ENCODE measurements at regions not wholly inside any gene's neighbourhood (a gene's known extent, or its start where the extent isn't known, plus 50 kb on each side); places are given as distances from the start of the nearest gene placed in this dataset.

DNA sequence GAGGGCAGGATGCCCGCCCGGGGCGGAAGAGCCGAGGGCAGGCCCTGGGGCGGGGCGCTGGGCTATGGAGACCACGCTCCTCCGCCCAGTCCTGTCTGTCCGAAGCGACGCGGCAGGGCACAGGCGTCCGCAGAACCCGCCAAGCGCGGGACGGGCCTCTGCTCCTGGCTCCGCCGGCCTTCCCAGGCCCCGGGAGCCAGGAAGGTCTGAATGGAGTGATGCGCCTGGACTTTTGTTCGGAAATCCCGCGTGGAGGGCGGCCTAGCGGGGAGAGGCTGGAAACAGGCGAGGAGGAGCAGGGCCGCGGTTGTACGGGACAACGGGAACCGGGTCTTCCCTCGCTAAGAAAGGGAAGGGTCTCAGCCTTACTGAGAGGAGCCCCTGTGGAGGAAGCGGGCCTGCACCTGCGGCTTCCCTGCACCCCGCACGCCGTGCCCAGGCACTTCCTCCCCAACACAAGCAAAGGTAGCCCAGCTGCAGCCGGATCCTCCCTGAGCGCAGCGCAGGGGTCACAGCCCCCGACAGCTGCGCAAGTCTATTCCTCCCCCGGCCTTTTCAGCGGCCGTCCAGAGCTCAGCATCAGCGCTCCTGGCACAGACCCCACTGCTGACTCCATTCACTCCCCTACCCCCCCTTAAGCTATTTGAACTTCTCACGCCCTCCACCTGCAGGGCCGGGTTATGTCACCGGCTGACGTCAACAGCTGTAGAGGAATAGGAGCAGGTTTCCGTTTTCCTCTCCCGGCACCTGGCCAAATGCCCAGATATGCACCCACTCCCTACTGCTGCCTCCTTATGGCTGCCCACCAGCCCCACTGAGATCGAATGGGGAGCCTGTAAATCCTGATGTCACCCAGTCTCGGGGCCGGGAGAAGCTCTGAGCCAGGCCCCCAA lies 143.2 kb upstream of the RET start:
- DNase-seq, result no peak

DNA sequence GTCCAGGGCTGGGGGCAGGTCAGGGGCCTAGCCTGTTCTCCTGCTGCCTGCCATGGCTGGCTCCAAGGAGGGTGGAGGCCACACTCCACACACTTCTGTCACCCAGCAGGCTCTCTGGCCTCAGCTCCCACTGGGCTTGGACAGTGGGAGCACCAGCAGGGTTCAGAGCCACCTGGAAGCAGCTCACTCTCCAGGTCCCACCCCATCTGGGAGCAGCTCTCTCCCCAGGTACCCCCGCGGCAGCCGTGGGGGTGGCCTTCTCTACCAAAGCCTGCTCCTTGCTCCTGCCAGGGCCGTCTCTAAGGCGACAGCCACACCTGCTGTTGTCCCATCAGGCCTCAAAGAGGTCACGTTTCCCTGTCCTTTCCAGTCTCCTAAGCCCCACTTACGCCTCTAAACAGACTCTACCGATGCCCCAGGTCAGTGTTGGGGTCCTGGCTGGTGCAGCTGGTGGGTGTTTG lies 142.5 kb upstream of the RET start:
- no peak for DNase-seq

DNA sequence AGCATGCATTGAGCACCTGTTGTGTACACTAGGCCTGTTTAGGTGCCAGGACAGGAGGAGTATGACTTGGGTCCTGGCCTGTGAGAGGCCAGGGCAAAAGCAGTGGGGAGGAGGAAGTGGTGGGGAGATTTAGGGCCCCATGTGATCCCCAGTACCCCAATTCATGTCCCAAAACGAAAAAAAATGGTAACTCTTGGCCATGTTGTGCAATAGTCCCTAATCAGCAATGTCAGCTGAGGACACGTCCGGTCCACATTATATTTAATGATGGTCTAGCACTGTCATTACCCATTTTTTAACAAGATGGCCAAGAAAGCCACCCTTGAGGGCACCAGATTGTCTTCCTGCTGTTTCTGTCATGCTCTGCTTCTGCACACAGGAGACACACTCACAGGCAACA lies 142.0 kb upstream of the RET start:
- DNase-seq, result no peak

DNA sequence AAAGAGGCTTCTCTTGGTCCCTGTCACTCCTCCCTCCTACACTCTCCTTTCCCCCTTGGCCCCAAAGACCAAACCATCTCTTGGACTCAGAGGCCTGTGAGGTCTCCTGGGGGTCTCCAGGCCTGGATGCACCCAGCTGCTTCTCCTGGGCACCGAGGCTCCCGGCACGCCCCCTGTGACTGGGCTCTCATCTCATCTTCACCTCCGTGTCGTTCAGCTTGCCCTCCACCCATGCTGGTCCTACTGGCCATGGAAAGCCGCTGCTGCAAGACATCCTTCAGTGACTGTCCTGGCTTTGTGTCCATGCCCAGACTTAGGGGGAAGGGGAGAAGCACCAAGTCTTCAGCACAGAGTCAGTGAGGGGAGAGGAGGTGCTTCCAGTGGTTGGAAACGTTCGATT lies 141.4 kb upstream of the RET start:
- no peak for DNase-seq

DNA sequence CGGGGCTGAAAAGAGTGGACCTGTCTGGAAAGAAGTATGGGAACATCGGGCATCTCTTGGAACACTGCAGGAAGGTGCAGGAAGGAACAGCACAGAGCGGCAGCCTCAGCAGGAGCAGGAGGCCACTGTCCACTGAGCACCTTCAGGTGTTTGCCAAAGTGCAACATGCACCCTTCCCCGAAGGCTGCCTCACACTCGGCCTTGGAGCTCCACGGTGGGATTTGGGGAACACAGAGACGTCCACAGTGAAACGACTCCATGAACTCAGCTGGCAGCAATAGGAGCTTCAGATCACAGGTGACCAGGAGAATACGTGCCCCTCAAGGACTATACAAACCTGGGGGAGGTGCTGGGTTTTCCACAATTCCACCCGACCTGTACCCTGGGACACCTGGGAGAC lies 140.3 kb upstream of the RET start:
- no peak for DNase-seq

DNA sequence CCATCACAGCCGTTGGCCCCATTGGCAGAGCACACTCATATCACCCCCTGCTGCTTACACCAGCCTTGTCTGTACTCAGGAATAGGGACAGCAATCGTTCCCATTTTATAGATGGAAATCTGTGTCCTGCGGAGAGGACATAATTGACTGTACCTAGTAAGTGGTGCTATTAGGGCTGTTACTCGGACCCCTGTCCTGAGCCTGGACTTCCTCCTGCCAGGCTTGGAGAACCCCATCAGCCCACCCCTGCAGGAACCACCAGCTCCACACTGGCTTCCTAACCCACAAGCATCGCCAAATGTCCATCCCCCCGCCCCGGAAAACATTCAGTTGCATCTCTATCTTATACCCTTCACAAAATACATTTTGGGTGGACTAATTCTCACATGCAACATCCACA lies 139.8 kb upstream of the RET start:
- no peak for DNase-seq

DNA sequence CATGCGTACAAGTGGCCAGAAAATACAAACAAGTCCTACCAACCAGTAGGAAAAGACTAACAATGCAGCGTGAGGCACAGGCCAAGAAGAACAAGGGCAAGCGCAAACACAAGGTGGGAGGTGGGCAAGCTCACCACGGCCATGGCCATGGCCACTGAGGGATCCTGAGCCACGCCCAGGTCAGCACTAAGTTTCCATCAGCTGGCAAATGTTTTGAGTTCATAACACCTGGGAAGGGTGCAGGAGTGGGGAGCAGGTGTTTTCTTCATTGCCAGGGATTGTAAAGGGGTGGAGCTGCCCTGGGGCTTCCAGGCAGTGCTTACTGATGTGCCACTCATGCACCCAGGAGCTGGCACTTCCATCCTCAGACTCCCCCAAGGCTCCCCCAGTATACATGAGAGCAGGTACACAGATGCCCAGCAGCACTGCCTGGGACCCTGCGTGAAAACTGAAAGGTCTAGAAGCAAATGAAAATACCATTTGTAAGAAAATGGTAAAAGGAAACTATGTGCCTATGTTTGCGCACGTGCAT lies 139.2 kb upstream of the RET start:
- no peak for DNase-seq

DNA sequence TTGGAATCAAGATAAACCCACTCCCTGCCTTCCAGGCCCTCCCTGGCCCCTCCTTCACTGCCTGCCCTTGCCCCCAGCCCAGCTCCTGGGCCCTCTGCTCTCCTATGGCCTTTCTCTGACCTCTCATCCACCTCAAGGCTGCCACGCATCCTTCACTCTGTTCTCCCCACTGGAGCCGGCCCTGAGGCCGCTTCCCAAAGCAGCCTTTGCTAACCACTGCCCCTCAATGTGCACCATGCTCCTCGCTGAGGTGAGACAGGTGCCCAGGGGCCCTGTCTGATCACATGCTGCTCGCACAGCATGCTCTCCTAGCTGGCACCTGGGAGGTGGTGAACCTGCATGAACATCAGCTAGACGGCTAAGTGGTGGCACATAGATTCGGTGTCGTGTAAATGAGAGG lies 138.5 kb upstream of the RET start:
- DNase-seq, result no peak

DNA sequence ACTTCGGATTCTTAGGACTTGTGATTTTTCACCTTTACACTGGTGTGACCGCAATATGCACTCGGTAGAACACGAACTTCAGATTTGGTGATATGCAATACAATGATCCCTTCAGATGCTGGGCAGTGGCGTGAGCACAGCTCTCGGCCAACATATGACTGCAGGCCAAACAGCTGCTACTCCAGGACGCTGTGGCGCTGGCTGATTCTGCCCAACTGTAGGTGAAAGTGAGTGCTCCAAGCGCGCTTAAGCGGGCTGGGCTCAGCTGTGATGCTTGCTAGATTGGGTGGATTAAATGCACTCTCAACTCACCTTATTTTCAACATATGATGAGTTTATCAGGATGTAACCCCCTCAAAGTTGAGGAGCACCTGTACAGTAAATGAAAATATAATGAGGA lies 137.6 kb upstream of the RET start:
- DNase-seq, result no peak

DNA sequence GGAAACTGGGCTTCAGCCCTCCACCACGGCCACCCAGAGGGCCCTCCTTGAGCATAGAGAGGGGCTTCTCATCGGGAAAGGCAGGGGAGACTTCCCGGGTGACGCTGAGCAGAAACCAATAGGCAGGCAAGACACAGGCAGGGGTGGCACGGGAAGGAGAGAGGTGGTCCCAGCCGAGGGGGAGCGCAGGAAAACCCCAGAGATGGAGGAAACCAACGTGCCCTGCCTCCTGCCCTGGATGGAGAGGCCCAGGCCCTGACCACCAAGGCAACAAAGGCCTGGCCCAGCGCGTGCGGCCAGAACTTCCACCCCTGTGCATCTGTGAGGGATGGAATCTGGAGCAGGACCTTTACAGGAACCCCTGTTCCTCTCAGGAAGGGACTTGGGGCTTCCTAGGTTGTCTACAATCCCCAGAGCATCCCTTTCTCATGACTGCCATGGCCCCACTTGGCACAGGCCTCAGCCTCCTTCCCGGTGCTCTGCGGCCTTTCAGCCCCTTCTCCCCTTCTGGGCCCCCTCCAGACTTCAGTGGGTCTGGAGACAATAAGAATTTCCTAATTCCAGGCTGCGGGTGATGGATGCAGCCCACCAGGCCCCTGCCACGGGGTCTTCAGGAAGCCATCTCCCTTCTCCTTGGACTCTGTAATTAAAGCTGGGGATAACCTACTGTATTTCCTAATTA lies 137.0 kb upstream of the RET start:
- no peak for DNase-seq

DNA sequence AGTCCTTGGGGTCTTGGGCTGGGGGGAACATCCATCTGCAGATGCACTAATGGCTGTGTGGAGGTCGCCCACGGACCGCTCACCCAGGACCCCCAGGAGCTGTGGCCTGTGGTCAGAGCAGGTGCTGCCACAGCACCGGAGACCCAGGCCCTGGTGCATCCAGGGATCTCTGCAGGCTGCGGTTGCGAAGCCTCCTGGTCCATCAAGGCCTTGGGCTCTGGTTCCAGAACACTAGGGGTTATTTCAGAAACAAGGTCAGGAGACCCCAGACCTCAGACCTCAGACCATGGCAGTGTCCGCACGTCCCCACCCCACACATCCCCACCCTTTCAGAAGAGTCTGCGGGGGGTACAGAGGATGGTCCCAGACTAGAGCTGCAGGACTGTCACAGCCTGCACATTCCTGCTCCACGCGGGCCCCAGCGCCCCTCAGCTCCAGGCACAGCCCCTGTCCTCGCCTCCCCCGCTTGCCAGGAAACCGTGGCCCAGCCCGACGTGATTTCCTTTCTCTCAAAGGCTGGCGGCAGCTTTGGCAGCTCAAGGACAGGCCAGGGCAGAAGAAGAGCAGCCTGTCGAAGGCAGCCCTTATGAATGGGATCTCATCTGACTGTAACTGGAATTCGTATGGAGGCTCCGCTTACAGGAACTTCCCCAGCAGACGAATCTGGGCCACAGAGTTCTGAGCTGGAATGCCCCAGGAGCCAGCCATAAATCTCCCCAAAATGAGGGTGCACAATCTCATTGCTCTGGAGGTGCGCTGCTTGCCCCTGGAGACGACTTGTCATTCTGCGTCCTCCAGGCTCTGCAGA lies 136.2 kb upstream of the RET start:
- no peak for DNase-seq

DNA sequence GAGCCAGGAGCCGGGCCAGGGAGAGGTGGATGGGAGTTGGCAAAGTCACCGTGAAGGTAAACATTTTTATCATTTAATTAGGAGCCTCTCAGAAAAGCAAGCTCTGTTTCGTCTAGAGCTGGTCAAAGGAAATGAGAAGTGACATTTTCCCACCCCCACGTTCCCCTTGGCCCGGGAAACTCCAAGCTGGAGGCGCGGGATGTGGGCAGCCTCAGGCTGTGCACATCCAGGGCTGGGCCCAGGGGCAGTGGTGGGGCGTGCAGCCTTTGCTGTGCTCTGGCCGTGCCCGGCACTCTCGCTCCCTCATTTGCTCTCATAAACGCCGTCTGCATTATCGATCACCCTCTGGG lies 135.6 kb upstream of the RET start:
- DNase-seq, result no peak

DNA sequence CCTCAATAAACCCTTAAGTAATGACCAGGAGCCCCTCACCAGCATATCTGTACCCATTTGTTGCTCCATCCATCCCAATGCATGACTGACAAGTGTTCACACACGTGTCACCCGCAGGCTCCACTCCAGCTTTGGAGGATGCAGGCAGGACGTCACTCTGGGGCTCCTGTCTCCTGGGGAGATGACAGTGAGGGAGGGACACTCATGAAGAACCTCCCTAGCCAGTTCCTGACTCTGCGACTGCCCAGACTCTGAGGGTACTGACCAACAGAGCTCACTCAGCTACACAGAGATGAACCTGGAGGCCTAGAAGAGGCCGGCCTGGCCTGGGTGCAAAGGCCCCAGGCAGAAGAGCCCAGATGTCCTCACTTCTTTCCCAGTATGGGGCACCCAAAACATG lies 135.1 kb upstream of the RET start:
- no peak for DNase-seq

DNA sequence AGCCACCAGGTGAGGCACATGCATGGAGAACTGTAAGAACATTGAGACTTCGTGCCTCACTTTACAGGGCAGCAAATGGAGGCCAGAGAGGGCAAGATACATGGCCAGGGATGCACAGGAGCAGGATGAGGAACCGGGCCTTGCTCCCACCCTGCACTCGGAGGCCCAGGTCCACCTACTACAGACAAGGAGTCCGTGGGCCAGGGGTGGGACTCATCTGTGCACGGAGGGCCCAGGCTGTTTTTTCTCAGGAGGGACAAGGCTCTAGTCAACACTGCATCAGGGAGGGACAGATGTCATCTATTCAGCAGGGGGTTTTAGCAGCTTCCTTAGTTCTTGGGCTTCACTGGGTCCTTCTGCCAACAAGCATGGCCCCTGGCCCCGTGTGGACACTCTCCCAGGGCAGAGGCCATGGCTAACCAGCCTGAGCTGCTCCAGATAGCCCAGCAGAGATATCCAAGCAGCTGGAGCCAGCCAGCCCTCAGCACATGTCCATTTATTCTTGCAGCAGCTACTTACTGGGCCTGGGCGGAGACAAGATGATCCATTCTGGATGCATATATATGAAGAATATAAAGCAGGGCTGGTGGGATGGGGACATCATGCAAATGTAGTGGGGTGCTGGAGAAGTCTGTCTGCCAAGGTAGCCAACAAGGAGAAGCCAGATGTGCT lies 134.5 kb upstream of the RET start:
- DNase-seq, result no peak

DNA sequence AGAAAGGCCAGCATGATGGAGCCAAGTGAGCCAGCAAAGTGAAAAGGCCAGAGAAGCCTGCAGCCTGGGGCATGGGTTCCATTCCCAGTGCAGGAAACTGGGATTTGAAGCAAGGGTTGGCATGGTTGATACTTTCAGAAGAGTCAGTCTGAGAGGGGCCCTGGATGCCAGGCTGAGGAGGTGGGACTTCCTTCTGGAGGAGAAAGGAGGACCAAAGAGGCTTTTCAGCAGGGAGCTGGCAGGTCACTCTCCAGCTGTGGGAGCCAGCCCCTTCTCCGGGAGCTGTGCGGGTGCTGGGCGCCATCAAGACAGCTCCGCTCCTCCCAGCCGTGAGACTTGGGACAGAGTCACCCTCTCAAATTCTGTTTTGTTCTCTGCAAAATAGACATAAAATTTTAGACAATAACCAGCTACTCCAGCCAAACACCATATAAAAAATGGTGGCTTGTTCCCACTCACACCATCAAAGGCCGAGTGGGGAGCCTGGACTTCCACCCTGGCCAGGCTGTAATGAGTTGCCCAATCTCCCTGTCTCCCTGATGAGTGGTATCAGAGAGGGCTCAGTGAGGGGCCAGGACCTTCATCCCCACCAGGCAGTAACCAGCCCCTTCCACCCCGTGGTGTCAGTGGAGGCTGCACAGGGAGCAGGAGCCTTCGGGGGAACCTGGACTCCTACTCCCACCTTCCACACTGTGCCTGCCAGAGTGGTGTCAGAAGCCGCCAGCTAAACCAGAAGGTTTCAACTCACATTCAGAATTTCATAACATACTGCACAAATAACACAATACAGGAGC lies 133.6 kb upstream of the RET start:
- no peak for DNase-seq

DNA sequence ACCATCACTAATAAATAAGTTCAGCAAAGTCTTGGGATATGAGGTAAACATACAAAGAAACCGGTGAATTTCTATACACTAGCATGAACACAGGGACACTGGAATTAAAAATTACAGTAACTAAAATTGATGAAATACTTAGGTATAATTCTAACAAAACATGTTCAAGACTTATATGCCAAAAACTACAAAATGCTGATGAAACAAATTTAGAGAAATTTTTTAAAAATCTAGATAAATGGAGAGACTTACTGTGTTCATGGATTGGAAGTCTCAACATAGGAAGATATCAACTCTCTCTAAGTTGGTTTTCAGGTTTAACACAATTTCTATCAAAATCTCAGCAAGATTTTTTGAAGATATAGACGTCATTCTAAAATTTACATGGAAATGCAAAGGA lies 128.8 kb upstream of the RET start:
- DNase-seq, result no peak

DNA sequence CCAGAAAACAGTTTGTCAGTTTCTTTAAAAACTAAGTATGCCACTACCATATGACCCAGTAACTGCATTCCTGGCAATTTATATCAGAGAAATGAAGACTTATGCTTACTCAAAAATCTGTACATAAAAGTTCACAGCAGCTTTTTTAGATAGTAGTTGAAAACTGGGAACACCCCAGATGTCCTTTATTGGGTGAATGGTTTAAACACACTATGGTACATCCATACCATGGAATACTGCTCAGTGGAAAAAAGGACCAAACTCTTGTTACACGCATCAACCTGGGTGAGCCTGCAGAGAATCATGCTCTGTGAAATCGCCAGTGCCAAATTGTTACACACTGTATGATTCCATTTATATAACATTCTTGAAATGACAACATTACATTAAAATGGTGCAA lies 127.6 kb upstream of the RET start:
- DNase-seq, result no peak

DNA sequence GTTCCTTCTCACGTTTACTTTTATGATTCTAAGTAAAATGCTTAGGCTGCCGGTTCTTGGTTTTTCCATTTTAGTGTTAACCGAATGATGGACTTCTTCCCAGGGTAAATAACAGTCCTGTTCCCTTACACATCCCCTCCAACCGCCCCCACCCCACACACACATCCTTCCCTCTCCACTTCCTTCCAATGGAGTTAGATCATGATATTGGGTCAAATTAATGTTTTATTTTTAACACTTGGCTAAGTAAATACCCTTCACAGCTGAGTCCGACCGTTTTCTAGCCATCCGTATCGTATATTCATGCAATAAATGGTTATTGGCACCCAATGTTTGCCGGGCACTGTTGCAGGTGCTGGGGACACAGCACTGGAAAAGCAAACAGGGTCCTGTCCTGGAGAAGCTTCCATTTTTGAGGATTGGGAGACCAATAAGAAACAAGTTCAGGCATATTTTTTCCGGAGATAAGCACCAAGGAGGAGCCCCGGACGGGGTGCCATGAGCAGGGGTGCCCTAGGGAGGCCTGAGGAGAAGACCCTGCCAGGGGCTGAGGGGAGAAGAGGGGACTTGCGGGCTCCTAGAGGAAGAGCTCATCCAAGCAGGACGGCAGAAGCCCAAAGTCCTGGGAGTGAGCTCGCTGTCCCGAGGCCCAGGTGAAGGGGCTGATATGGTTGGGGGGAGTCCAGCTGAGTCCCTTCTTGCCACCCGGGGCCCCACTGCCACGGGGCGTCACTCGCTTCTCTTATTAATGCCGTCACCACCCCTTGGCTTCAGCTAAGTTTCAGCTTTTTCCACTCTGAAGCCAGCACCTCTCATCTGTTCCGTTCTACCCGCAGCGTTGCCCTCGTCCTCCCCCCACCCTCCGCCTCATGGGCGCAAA lies 126.0 kb upstream of the RET start:
- DNase-seq, result no peak

DNA sequence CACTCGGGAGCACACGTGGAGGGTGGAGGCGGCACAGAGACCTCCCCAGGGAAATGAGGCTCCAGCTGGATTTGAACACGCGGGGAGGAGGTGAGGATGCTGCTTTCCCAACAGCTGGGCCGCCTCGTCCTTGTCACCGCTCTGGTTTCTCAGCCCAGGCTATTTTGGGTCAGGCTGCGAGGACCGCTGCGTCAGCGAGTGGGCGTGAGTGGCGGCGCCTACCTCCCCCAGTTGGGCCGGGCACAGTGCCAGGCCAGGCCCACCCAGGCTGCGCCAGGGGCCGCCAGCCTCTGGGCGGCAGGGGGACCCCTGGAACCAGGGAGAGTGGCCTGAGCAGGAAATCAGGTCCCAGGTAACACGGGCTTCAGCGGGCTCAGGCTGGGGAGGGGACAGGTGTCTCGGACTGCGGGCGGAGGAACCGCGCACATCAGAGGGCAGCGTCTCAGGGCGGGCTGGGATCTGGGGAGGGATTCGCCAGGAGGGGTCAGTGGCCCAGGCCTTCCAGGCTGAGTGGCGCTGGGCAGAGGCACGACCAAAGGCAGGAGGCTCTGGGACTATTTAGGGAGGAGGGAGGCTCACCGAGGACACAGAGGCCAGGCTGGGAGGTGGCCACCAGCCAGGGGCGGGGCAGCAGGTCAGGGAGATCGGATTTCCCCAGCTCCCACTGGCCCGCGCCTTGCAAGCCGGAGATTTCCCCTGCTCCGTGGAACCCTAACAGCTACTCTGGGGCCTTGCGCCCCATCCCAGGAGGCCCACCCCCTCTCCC lies 125.2 kb upstream of the RET start:
- DNase-seq, result no peak

DNA sequence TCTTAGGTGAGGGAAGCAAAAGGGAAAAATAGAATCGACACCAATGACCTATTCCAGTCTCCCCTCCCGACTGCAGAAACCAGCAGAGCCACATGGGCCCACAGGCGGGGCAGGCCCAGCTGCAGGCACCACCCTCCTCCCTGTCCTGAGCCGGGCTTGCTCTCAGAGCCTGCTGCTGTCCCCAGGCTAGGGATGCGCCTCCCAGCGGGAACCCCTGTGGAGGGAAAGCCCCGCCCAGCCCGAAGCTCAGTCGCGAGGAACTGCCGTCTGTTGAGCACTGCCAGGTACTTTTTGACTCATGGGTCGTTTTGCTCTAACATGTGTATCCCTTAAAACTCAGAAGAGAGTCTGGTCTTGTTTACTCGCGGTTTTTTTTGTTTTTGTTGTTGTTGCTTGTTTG lies 124.5 kb upstream of the RET start:
- DNase-seq, result peak; percentile 30

Data from NCI-H82 (cell line).